IMR-90 (cell line): ENCODE measurements at regions not wholly inside any gene's neighbourhood (a gene's known extent, or its start where the extent isn't known, plus 50 kb on each side); places are given as distances from the start of the nearest gene placed in this dataset.
"Not testable (repeated sequence)": the region's sequence is repeated elsewhere in the genome, so short reads cannot be mapped to it uniquely, and the experiment has no call there.

Experiments
- ATAC-seq: fragments of 200-7000 bp; cut with Tn5 transposase; 2 replicates; pipeline ENCODE4 v1.9.1; 2020; ENCODE audit warnings: low read depth, mild to moderate bottlenecking, moderate library complexity
- BruUV-seq: library from RNA; stranded (reverse); fragments of 400-500 nt; replicated peaks from 2 replicates; lab custom pipeline; 2021; lab: Mats Ljungman, UMichigan
- CTCF ChIA-PET: fragments of 300-600 bp; formaldehyde crosslinking; extraction: SDS; loops from one replicate; lab custom pipeline; 2021; ENCODE audit warnings: antibody characterized with exemption; lab: Yijun Ruan, JAX
- POLR2A ChIA-PET: fragments of 300-600 bp; sonication (Branson Sonifier 250); formaldehyde crosslinking; loops from one replicate; lab custom pipeline; 2022; ENCODE audit warnings: antibody characterized with exemption; ENCODE audit not compliant: unreplicated experiment; lab: Charles Lee
- DNase-seq: peaks from one replicate; pipeline ENCODE4 v3.0.0; 2013
- H2AFZ ChIP-seq: replicated peaks from 2 replicates; pipeline ENCODE3; 2013; ENCODE audit warnings: low read length, mild to moderate bottlenecking; ENCODE audit not compliant: poor library complexity
- H2AK5ac ChIP-seq: 2 replicates; pipeline ENCODE4 v1.6.1; 2013; ENCODE audit warnings: low read depth, low read length, inconsistent platforms
- H2AK9ac ChIP-seq: replicated peaks from 2 replicates; pipeline ENCODE3; 2013; ENCODE audit warnings: mild to moderate bottlenecking, low read depth, low read length, moderate library complexity; ENCODE audit not compliant: poor library complexity
- H2BK120ac ChIP-seq: 2 replicates; pipeline ENCODE4 v1.6.1; 2013; ENCODE audit warnings: low read depth, low read length, inconsistent platforms
- H2BK15ac ChIP-seq: 3 replicates; pipeline ENCODE4 v1.6.1; 2013; ENCODE audit warnings: low read depth, low read length, inconsistent platforms
- H2BK20ac ChIP-seq: 2 replicates; pipeline ENCODE4 v1.6.1; 2013; ENCODE audit warnings: low read depth, mild to moderate bottlenecking, inconsistent platforms, low read length, moderate library complexity
- H2BK5ac ChIP-seq: 2 replicates; pipeline ENCODE4 v1.6.1; 2013; ENCODE audit warnings: mild to moderate bottlenecking, low read depth, low read length, inconsistent platforms; ENCODE audit not compliant: poor library complexity, severe bottlenecking
- H3K14ac ChIP-seq: replicated peaks from 2 replicates; pipeline ENCODE4 v1.6.1; 2013; ENCODE audit warnings: low read depth, low read length, inconsistent platforms
- H3K18ac ChIP-seq: 2 replicates; pipeline ENCODE4 v1.6.1; 2013; ENCODE audit warnings: low read depth, low read length, control low read depth
- H3K23ac ChIP-seq: 2 replicates; pipeline ENCODE4 v1.6.1; 2013; ENCODE audit warnings: low read depth, low read length, inconsistent platforms
- H3K27ac ChIP-seq: 2 replicates; pipeline ENCODE4 v1.5.1; 2013; ENCODE audit warnings: mild to moderate bottlenecking, control low read depth, low read length; ENCODE audit not compliant: insufficient read depth
- H3K27me3 ChIP-seq: 2 replicates; pipeline ENCODE4 v1.6.1; 2013; ENCODE audit warnings: low read length; ENCODE audit not compliant: control insufficient read depth, insufficient read depth
- H3K36me3 ChIP-seq: 2 replicates; pipeline ENCODE4 v1.6.1; 2013; ENCODE audit warnings: low read length, mixed read lengths; ENCODE audit not compliant: control insufficient read depth, insufficient read depth
- H3K4ac ChIP-seq: 2 replicates; pipeline ENCODE4 v1.6.1; 2013; ENCODE audit warnings: low read depth, low read length, inconsistent platforms
- H3K4me1 ChIP-seq: 2 replicates; pipeline ENCODE4 v1.6.1; 2013; ENCODE audit warnings: low read length, mixed read lengths; ENCODE audit not compliant: control insufficient read depth, insufficient read depth
- H3K4me2 ChIP-seq: 2 replicates; pipeline ENCODE4 v1.6.1; 2013; ENCODE audit warnings: low read depth, mild to moderate bottlenecking, control low read depth, low read length, moderate library complexity
- H3K4me3 ChIP-seq: 2 replicates; pipeline ENCODE4 v1.5.1; 2013; ENCODE audit warnings: low read depth, mild to moderate bottlenecking, control low read depth, low read length, moderate library complexity; ENCODE audit not compliant: insufficient read depth
- H3K56ac ChIP-seq: 2 replicates; pipeline ENCODE4 v1.6.1; 2013; ENCODE audit warnings: low read length, inconsistent platforms; ENCODE audit not compliant: insufficient read depth; ENCODE audit errors: extremely low read depth
- H3K79me1 ChIP-seq, 2 experiments: 2 replicates each; pipeline ENCODE4 v1.6.1; 2013; ENCODE audit warnings: low read length in 2 of 2, inconsistent platforms in 1 of 2, low read depth in 1 of 2
- H3K9ac ChIP-seq: 2 replicates; pipeline ENCODE4 v1.6.1; 2013; ENCODE audit warnings: low read depth, low read length, control low read depth
- H3K9me1 ChIP-seq: 2 replicates; pipeline ENCODE4 v1.6.1; 2013; ENCODE audit warnings: low read length, inconsistent platforms; ENCODE audit not compliant: insufficient read depth
- H3K9me3 ChIP-seq: 2 replicates; pipeline ENCODE4 v1.6.1; 2013; ENCODE audit warnings: low read length; ENCODE audit not compliant: control insufficient read depth, insufficient read depth
- H4K20me1 ChIP-seq: 2 replicates; pipeline ENCODE4 v1.6.1; 2013; ENCODE audit warnings: low read length, inconsistent platforms; ENCODE audit not compliant: insufficient read depth
- H4K5ac ChIP-seq: 2 replicates; pipeline ENCODE4 v1.6.1; 2013; ENCODE audit warnings: mild to moderate bottlenecking, low read depth, low read length, control low read depth
- H4K8ac ChIP-seq, 2 experiments: 2 replicates each; pipeline ENCODE4 v1.6.1; 2013; ENCODE audit warnings: low read depth in 2 of 2, low read length in 2 of 2, control low read depth in 1 of 2, inconsistent platforms in 1 of 2
- H4K91ac ChIP-seq: 2 replicates; pipeline ENCODE4 v1.6.1; 2013; ENCODE audit warnings: low read depth, low read length, inconsistent platforms; ENCODE audit not compliant: insufficient read depth
- WGBS, 2 experiments: methylation state at CpG; one replicate each; pipeline versions ENCODE4 v1.1.5 to v1.1.7; 2013; ENCODE audit warnings: missing lambda C conversion rate in 2 of 2; ENCODE audit not compliant: insufficient read length in 1 of 2; ENCODE audit errors: extremely low coverage in 2 of 2; 5-methylcytosine and 5-hydroxymethylcytosine counted together
- dilution Hi-C: fragments of 300-500 bp; cut with HindIII; formaldehyde crosslinking; loops from one replicate; pipeline ENCODE4 v1.14.3; 2018; ENCODE audit warnings: low sequenced_read_pairs; ENCODE audit not compliant: unreplicated experiment
- in situ Hi-C: fragments of 300-500 bp; cut with MboI; formaldehyde crosslinking; loops from 3 replicates; pipeline ENCODE4 v1.14.3; 2019; ENCODE audit warnings: low sequenced_read_pairs, inconsistent platforms, mixed read lengths
- intact Hi-C: fragments of 100-400 bp; cut with micrococcal nuclease; formaldehyde crosslinking; loops from 2 replicates; pipeline ENCODE4 v1.10.0; 2022

DNA sequence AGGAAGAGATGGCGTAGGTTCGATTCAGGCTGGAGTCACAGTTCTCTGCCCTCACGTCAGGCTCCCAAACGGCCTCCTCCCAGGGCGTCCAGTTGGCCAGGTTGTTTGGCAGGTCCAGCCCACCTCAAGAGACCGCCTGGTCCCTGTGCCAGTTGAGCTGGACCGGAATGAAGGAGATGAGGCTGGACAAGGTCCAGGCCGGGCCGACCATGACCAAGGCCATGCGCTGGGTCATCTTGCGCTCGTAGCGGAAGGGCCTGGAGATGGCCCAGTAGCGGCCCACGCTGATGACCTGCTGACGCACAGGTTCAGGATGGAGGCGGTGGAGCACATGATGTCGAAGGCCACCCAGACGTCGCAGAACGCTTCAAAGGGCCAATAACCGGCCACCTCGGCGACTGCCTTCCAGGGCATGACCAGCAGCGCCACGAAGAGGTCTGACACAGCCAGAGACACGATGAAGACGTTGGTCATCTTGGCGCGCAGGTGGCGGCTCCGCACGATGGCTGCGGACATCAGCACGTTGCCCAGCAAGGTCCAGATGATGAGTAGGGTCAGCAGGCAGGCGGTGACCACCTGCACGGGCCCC, 919.5 kb downstream of the RPIA start:
- H4K91ac ChIP-seq, in situ Hi-C loops, H2BK120ac ChIP-seq, H3K23ac ChIP-seq, H2AK9ac ChIP-seq, BruUV-seq, CTCF ChIA-PET, H2BK20ac ChIP-seq, H3K27ac ChIP-seq, H3K4me1 ChIP-seq, ATAC-seq, H2AK5ac ChIP-seq, H3K9me1 ChIP-seq, H2BK15ac ChIP-seq, H2BK5ac ChIP-seq, H3K27me3 ChIP-seq, H3K4ac ChIP-seq, H3K9me3 ChIP-seq, H3K36me3 ChIP-seq, H3K18ac ChIP-seq, H3K9ac ChIP-seq, H2AFZ ChIP-seq, dilution Hi-C loops, H4K8ac ChIP-seq, H3K4me2 ChIP-seq, DNase-seq, intact Hi-C loops, H4K5ac ChIP-seq, H3K14ac ChIP-seq, H3K56ac ChIP-seq, H3K79me1 ChIP-seq, H4K20me1 ChIP-seq, H3K4me3 ChIP-seq, POLR2A ChIA-PET: not testable (repeated sequence)
- 77% methylated on average over 19 of the region's 37 CpGs; no CpG with 5 or more reads in 1 of the 2 experiments for WGBS, 2 experiments

DNA sequence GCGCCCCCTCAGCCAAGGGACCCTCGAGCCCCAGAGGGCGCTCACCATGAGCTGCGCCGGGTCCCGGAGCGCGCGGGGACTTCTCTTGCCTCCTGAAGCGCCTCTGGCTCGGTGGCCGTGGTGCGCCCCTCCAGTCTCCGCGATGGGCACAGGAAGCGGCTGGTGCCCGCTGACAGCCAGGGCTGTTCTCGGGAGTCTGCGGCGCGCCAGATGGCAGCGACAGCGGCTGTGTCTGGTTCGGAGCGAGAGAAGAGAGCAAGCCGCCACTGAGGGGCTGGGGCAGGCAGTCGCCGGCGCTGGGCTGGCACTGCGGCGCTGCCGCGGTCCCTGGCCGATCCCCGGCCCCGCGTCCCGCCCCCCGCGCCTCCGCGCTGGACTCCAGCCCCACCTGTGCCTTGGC, 920.2 kb downstream of the RPIA start:
- H4K91ac ChIP-seq, in situ Hi-C loops, H2AK5ac ChIP-seq, H2BK120ac ChIP-seq, ATAC-seq, H4K20me1 ChIP-seq, H3K9ac ChIP-seq, H4K8ac ChIP-seq, H2AK9ac ChIP-seq, H2BK5ac ChIP-seq, H3K4me3 ChIP-seq, H3K4me2 ChIP-seq, BruUV-seq, intact Hi-C loops, H3K56ac ChIP-seq, POLR2A ChIA-PET, H2BK20ac ChIP-seq, H3K36me3 ChIP-seq, CTCF ChIA-PET, H3K18ac ChIP-seq, H2BK15ac ChIP-seq, H3K27me3 ChIP-seq, H3K14ac ChIP-seq, H3K9me1 ChIP-seq, H2AFZ ChIP-seq, DNase-seq, H3K4ac ChIP-seq, H3K27ac ChIP-seq, dilution Hi-C loops, H4K5ac ChIP-seq, H3K23ac ChIP-seq, H3K4me1 ChIP-seq, H3K9me3 ChIP-seq, H3K79me1 ChIP-seq: not testable (repeated sequence)
- 20% methylated on average over 16 of the region's 42 CpGs; no CpG with 5 or more reads in 1 of the 2 experiments for WGBS, 2 experiments
